ENCODE measurements at regions not wholly inside any gene's neighbourhood (a gene's known extent, or its start where the extent isn't known, plus 50 kb on each side); places are given as distances from the start of the nearest gene placed in this dataset.

- ChIA-PET POLR2A (no interaction called here), CTCF (no interaction called here)
- no peaks in the 10 kb centered on the region for H3K79me2 ChIP-seq (ENCODE audit: control insufficient read depth, insufficient read depth, low read length)
- H3K36me3 ChIP-seq (replicated peaks in 1 of 2; ENCODE audit: control extremely low read depth in 1 of 2, control insufficient read depth in 1 of 2, extremely low read depth in 1 of 2, insufficient read depth in 2 of 2, low read length in 1 of 2), result no peaks in the 10 kb centered on the region
- intact Hi-C loops (cut with micrococcal nuclease), result no loop called here
- H3K9me3 Mint-ChIP-seq (ENCODE audit: insufficient read depth), result peaks cover 3% of the 10 kb centered on the region
- peaks cover 22% of the 10 kb centered on the region for H3K4me1 Mint-ChIP-seq
- no peaks in the 10 kb centered on the region for H4K20me1 ChIP-seq (ENCODE audit: control insufficient read depth, insufficient read depth, low read length, poor library complexity, severe bottlenecking)
- H3K4me1 ChIP-seq (ENCODE audit: control insufficient read depth in 2 of 2, insufficient read depth in 2 of 2, low read length in 2 of 2), result peaks cover 19 to 24% of the 10 kb centered on the region in 2 donors
- H3K4me3 Mint-ChIP-seq, result no peak overlapping the region
- 0% methylated on average over 1 of the region's 3 CpGs for WGBS (ENCODE audit: insufficient coverage)
- TF ChIP-seq CTCF (IDR thresholded peaks at IDR 0.05), result no peak
- no peak for TF ChIP-seq EZH2 (IDR thresholded peaks at IDR 0.05; ENCODE audit: borderline replicate concordance, insufficient read depth, low read depth, low read length, poor library complexity, severe bottlenecking)
- ATAC-seq (ENCODE audit: low read depth) (no peak), DNase-seq (no peak)
- H3K27ac ChIP-seq (ENCODE audit: low read length in 2 of 2), result no peak overlapping the region
- no peak overlapping the region for H3K27ac Mint-ChIP-seq
- H3K27me3 ChIP-seq (replicated peaks in 1 of 4; ENCODE audit: control extremely low read depth in 1 of 4, control insufficient read depth in 3 of 4, insufficient read depth in 4 of 4, low read length in 3 of 4), result peaks cover 0 to 43% (median 31%) of the 10 kb centered on the region in 4 experiments
- peaks cover 1 to 9% (median 9%) of the 10 kb centered on the region in 3 donors for H3K9me3 ChIP-seq (ENCODE audit: control extremely low read depth in 1 of 3, control insufficient read depth in 2 of 3, insufficient read depth in 1 of 3, low read length in 2 of 3)
- no peak overlapping the region for H3K4me3 ChIP-seq (ENCODE audit: control extremely low read depth in 1 of 5, extremely low read depth in 1 of 5, insufficient read depth in 1 of 5, low read depth in 2 of 5, low read length in 4 of 5)
- no peak overlapping the region for H3K4me2 ChIP-seq (replicated peaks; ENCODE audit: low read depth, low read length, poor library complexity, severe bottlenecking)
- no peak overlapping the region for H2AFZ ChIP-seq (ENCODE audit: insufficient read depth, low read depth, low read length, poor library complexity, severe bottlenecking)
- H3K9ac ChIP-seq (ENCODE audit: low read length), result no peak overlapping the region
- H3K27me3 Mint-ChIP-seq, result peaks cover 57% of the 10 kb centered on the region
Observed at GRCh38 chr13:33744589-33745369, 73.2 kb upstream of the RFC3 start.

All from B cell (primary cell).